ENCODE measurements at regions not wholly inside any gene's neighbourhood (a gene's known extent, or its start where the extent isn't known, plus 50 kb on each side); places are given as distances from the start of the nearest gene placed in this dataset.

- Histone ChIP-seq H3K4me3 (replicated peaks in 1 of 3; ENCODE audit: low read depth in 2 of 3, low read length in 3 of 3) (no peak overlapping the region), H3K9me3 (replicated peaks in 1 of 2; ENCODE audit: control insufficient read depth in 1 of 2, insufficient read depth in 1 of 2, low read length in 2 of 2) (peaks cover 0 to 8% of the 10 kb centered on the region in 2 donors), H3K79me2 (ENCODE audit: insufficient read depth, low read length) (no peaks in the 10 kb centered on the region), H3K27ac (ENCODE audit: low read depth in 1 of 2, low read length in 2 of 2) (no peak overlapping the region), H3K4me1 (ENCODE audit: control insufficient read depth in 1 of 2, insufficient read depth in 2 of 2, low read length in 2 of 2) (peaks cover 16% of the 10 kb centered on the region in 2 donors), H3K9ac (ENCODE audit: insufficient read depth, low read length, poor library complexity, severe bottlenecking) (no peak overlapping the region), H4K20me1 (ENCODE audit: insufficient read depth, low read length) (no peaks in the 10 kb centered on the region), H2AFZ (ENCODE audit: insufficient read depth, low read depth, low read length, poor library complexity, severe bottlenecking) (peak overlapping the region; percentile 23), H3K36me3 (replicated peaks in 1 of 2; ENCODE audit: control insufficient read depth in 1 of 2, insufficient read depth in 2 of 2, low read length in 2 of 2) (no peaks in the 10 kb centered on the region), H3K4me2 (replicated peaks; ENCODE audit: extremely low read depth, low read length, poor library complexity, severe bottlenecking) (no peak overlapping the region), H3K27me3 (ENCODE audit: control insufficient read depth in 2 of 2, insufficient read depth in 2 of 2, low read length in 2 of 2) (no peaks in the 10 kb centered on the region)
- Mint-ChIP-seq H3K9me3 (peaks cover 0 to 16% (median 8%) of the 10 kb centered on the region in 7 donors), H3K4me1 (peaks cover 23% of the 10 kb centered on the region), H3K27me3 (ENCODE audit: low read depth in 3 of 3) (peaks cover 2 to 4% (median 3%) of the 10 kb centered on the region in 3 donors), H3K4me3 (no peak overlapping the region), H3K27ac (peak overlapping the region in 1 of 7 donors; percentile 10), H3K36me3 (no peaks in the 10 kb centered on the region)
- TF ChIP-seq, protein P1, sequence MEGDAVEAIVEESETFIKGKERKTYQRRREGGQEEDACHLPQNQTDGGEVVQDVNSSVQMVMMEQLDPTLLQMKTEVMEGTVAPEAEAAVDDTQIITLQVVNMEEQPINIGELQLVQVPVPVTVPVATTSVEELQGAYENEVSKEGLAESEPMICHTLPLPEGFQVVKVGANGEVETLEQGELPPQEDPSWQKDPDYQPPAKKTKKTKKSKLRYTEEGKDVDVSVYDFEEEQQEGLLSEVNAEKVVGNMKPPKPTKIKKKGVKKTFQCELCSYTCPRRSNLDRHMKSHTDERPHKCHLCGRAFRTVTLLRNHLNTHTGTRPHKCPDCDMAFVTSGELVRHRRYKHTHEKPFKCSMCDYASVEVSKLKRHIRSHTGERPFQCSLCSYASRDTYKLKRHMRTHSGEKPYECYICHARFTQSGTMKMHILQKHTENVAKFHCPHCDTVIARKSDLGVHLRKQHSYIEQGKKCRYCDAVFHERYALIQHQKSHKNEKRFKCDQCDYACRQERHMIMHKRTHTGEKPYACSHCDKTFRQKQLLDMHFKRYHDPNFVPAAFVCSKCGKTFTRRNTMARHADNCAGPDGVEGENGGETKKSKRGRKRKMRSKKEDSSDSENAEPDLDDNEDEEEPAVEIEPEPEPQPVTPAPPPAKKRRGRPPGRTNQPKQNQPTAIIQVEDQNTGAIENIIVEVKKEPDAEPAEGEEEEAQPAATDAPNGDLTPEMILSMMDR (IDR thresholded peaks at IDR 0.05), result no peak
- no peak for DNase-seq
- 86% methylated on average over 6 of the region's 13 CpGs for WGBS (ENCODE audit: insufficient coverage)
- intact Hi-C loops (cut with micrococcal nuclease), result no loop called here
Observed at GRCh38 chr17:17414341-17414805, 62.4 kb upstream of the MED9 start.

GRCh38 chr17:17415006-17415405 is 61.8 kb upstream of the MED9 start:
- H3K4me1 Mint-ChIP-seq, result peaks cover 19% of the 10 kb centered on the region
- H3K4me2 ChIP-seq (replicated peaks; ENCODE audit: extremely low read depth, low read length, poor library complexity, severe bottlenecking), result no peak overlapping the region
- 100% methylated on average over 2 of the region's 3 CpGs for WGBS (ENCODE audit: insufficient coverage)
- H4K20me1 ChIP-seq (ENCODE audit: insufficient read depth, low read length), result no peaks in the 10 kb centered on the region
- H3K27me3 Mint-ChIP-seq (ENCODE audit: low read depth in 3 of 3), result peaks cover 0 to 3% (median 3%) of the 10 kb centered on the region in 3 donors
- no peaks in the 10 kb centered on the region for H3K79me2 ChIP-seq (ENCODE audit: insufficient read depth, low read length)
- no peaks in the 10 kb centered on the region for H3K27me3 ChIP-seq (ENCODE audit: control insufficient read depth in 2 of 2, insufficient read depth in 2 of 2, low read length in 2 of 2)
- peaks cover 0 to 8% of the 10 kb centered on the region in 2 donors for H3K9me3 ChIP-seq (replicated peaks in 1 of 2; ENCODE audit: control insufficient read depth in 1 of 2, insufficient read depth in 1 of 2, low read length in 2 of 2)
- intact Hi-C loops (cut with micrococcal nuclease), result no loop called here
- H3K27ac Mint-ChIP-seq, result no peak overlapping the region
- DNase-seq, result no peak
- no peaks in the 10 kb centered on the region for H3K36me3 ChIP-seq (replicated peaks in 1 of 2; ENCODE audit: control insufficient read depth in 1 of 2, insufficient read depth in 2 of 2, low read length in 2 of 2)
- no peak overlapping the region for H3K27ac ChIP-seq (ENCODE audit: low read depth in 1 of 2, low read length in 2 of 2)
- no peak overlapping the region for H3K9ac ChIP-seq (ENCODE audit: insufficient read depth, low read length, poor library complexity, severe bottlenecking)
- H3K4me3 ChIP-seq (replicated peaks in 1 of 3; ENCODE audit: low read depth in 2 of 3, low read length in 3 of 3), result no peak overlapping the region
- TF ChIP-seq, protein P1 (IDR thresholded peaks at IDR 0.05), result no peak
- peaks cover 0 to 17% (median 7%) of the 10 kb centered on the region in 7 donors for H3K9me3 Mint-ChIP-seq
- no peaks in the 10 kb centered on the region for H3K36me3 Mint-ChIP-seq
- H2AFZ ChIP-seq (ENCODE audit: insufficient read depth, low read depth, low read length, poor library complexity, severe bottlenecking), result no peak overlapping the region
- peak overlapping the region in 1 of 2 donors; percentile 18 for H3K4me3 Mint-ChIP-seq
- H3K4me1 ChIP-seq (ENCODE audit: control insufficient read depth in 1 of 2, insufficient read depth in 2 of 2, low read length in 2 of 2), result peaks cover 11 to 12% of the 10 kb centered on the region in 2 donors

Data from CD14-positive monocyte (primary cell).